ENCODE measurements at regions not wholly inside any gene's neighbourhood (a gene's known extent, or its start where the extent isn't known, plus 50 kb on each side); places are given as distances from the start of the nearest gene placed in this dataset.

DNA sequence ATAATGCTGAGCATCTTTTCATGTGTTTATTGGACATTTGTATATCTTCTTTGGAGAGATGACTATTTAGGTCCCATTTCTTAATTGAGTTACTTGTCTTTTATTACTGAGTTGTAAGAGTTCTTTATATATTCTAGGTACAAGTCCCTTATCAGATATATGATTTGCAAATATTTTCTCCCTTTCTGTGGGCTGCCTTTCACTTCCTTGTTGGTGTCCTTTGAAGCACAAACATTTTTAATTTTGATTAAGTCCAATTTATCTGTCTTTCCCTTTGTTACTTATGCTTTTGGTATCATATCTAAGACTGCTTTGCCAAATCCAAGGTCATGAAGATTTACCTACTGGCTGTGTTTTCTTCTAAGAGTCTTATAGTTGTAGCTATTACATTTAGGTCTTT, 113.2 kb downstream of the HNRNPD start:
- TF ChIP-seq, protein P1, sequence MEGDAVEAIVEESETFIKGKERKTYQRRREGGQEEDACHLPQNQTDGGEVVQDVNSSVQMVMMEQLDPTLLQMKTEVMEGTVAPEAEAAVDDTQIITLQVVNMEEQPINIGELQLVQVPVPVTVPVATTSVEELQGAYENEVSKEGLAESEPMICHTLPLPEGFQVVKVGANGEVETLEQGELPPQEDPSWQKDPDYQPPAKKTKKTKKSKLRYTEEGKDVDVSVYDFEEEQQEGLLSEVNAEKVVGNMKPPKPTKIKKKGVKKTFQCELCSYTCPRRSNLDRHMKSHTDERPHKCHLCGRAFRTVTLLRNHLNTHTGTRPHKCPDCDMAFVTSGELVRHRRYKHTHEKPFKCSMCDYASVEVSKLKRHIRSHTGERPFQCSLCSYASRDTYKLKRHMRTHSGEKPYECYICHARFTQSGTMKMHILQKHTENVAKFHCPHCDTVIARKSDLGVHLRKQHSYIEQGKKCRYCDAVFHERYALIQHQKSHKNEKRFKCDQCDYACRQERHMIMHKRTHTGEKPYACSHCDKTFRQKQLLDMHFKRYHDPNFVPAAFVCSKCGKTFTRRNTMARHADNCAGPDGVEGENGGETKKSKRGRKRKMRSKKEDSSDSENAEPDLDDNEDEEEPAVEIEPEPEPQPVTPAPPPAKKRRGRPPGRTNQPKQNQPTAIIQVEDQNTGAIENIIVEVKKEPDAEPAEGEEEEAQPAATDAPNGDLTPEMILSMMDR (IDR thresholded peaks at IDR 0.05) = no peak
- TF ChIP-seq EP300 (IDR thresholded peaks at IDR 0.05; ENCODE audit: low read depth) = no peak

Data from transverse colon (tissue), 3 donors.